ENCODE measurements at regions not wholly inside any gene's neighbourhood (a gene's known extent, or its start where the extent isn't known, plus 50 kb on each side); places are given as distances from the start of the nearest gene placed in this dataset.
"Not testable (repeated sequence)": the region's sequence is repeated elsewhere in the genome, so short reads cannot be mapped to it uniquely, and the experiment has no call there.

DNA sequence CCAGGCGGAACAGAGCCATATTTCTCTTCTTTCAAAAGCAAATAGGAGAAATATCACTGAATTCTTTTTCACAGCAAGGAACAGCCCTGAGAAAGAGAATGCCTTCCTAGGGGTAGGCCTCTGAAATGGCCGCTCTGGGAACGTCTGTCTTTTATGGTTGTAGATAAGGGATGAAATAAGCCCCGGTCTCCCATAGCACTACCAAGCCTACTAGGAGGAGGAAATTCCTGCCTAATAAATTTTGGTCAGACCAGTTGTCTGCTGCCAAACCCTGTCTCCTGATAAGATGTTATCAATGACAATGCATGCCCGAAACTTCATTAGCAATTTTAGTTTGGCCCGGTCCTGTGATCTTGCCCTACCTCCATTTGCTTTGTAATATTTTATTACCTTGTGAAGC lies 448.9 kb downstream of the ARL4A start:
- H3K4me2 ChIP-seq (ENCODE audit: low read length); RAD21 ChIA-PET (ENCODE audit: low non-redundant PET in 1 of 2, low total read pairs in 2 of 2, uncharacterized antibody in 2 of 2, unreplicated experiment in 2 of 2); H4K20me1 ChIP-seq (ENCODE audit: insufficient read depth); BruUV-seq (replicated peaks); H3K9me2 ChIP-seq (ENCODE audit: insufficient read depth); H2AFZ ChIP-seq (ENCODE audit: low read depth, low read length, poor library complexity, severe bottlenecking); H3K36me3 ChIP-seq (ENCODE audit: control insufficient read depth in 1 of 2, insufficient read depth in 2 of 2, low read length in 2 of 2); H3K9ac ChIP-seq (ENCODE audit: low read length); H3K27me3 ChIP-seq (ENCODE audit: insufficient read depth, low read length); ATAC-seq; H3K79me2 ChIP-seq (ENCODE audit: insufficient read depth, low read length); DNase-seq (ENCODE audit: low read depth, low spot score); intact Hi-C loops (cut with micrococcal nuclease); H3K4me3 ChIP-seq (replicated peaks in 1 of 2; ENCODE audit: low read depth in 1 of 2, low read length in 2 of 2); CTCF ChIA-PET; POLR2A ChIA-PET; H3K4me1 ChIP-seq (ENCODE audit: control insufficient read depth in 1 of 2, insufficient read depth in 2 of 2, low read length in 2 of 2); H3K9me3 ChIP-seq (ENCODE audit: control insufficient read depth in 1 of 2, insufficient read depth in 1 of 2, low read depth in 1 of 2, low read length in 2 of 2); H3K27ac ChIP-seq (ENCODE audit: low read depth, low read length): not testable (repeated sequence)

DNA sequence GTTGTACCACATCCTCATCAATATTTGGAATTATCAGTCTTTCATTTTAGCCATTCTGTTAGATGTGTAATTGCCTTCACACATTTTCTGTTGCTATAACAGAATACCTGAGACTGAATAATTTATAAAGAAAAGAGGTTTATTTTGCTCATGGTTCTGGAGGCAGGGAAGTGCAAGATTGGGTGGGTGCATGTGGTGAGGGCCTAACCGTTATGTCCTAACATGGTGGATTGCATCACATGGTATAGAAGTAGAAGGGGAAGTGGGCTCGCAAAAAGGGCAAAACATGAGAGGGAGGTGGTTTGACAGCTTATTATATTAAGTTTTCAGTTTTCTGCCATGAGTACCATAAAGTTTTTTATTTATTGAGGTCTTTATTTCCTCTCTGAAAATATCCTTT lies 452.0 kb downstream of the ARL4A start:
- intact Hi-C loops (cut with micrococcal nuclease) = no loop called here
- CTCF ChIA-PET = no interaction called here
- Histone ChIP-seq H3K9ac (ENCODE audit: low read length) (no peak overlapping the region), H3K4me2 (ENCODE audit: low read length) (no peak overlapping the region), H3K4me1 (ENCODE audit: control insufficient read depth in 1 of 2, insufficient read depth in 2 of 2, low read length in 2 of 2) (no peaks in the 10 kb centered on the region), H3K27me3 (ENCODE audit: insufficient read depth, low read length) (no peaks in the 10 kb centered on the region), H3K9me2 (ENCODE audit: insufficient read depth) (no peaks in the 10 kb centered on the region), H3K9me3 (ENCODE audit: control insufficient read depth in 1 of 2, insufficient read depth in 1 of 2, low read depth in 1 of 2, low read length in 2 of 2) (no peaks in the 10 kb centered on the region; a peak in 1 of 4 replicates), H3K79me2 (ENCODE audit: insufficient read depth, low read length) (no peaks in the 10 kb centered on the region), H2AFZ (ENCODE audit: low read depth, low read length, poor library complexity, severe bottlenecking) (no peak overlapping the region), H3K27ac (ENCODE audit: low read depth, low read length) (no peak overlapping the region), H4K20me1 (ENCODE audit: insufficient read depth) (no peaks in the 10 kb centered on the region; the same call in 1 of the 2 replicates), H3K36me3 (ENCODE audit: control insufficient read depth in 1 of 2, insufficient read depth in 2 of 2, low read length in 2 of 2) (no peaks in the 10 kb centered on the region), H3K4me3 (replicated peaks in 1 of 2; ENCODE audit: low read depth in 1 of 2, low read length in 2 of 2) (no peak overlapping the region)
- no TSS peak for BruUV-seq (replicated peaks)
- no peak for ATAC-seq
- TF ChIP-seq RAD21 (IDR thresholded peaks at IDR 0.05; ENCODE audit: low read depth) = no peak
- no peak for TF ChIP-seq SIN3A (IDR thresholded peaks at IDR 0.05; ENCODE audit: low read depth)
- TF ChIP-seq ELF1 (IDR thresholded peaks at IDR 0.05; ENCODE audit: borderline replicate concordance, low read depth) = no peak
- POLR2A ChIA-PET = no interaction called here
- no peak for DNase-seq (ENCODE audit: low read depth, low spot score)
- RAD21 ChIA-PET (ENCODE audit: low non-redundant PET in 1 of 2, low total read pairs in 2 of 2, uncharacterized antibody in 2 of 2, unreplicated experiment in 2 of 2) = no interaction called here

- CTCF ChIA-PET = interaction anchor here (1.5 kb wide), 1 partner anchor 458 kb away, joined by 3 read pairs; no protein-coding TSS in a partner anchor
- H3K9ac ChIP-seq (ENCODE audit: low read length) = no peak overlapping the region
- H3K4me2 ChIP-seq (ENCODE audit: low read length) = no peak overlapping the region
- H3K4me3 ChIP-seq (replicated peaks in 1 of 2; ENCODE audit: low read depth in 1 of 2, low read length in 2 of 2) = no peak overlapping the region
- no peaks in the 10 kb centered on the region for H3K4me1 ChIP-seq (ENCODE audit: control insufficient read depth in 1 of 2, insufficient read depth in 2 of 2, low read length in 2 of 2)
- H2AFZ ChIP-seq (ENCODE audit: low read depth, low read length, poor library complexity, severe bottlenecking) = no peak overlapping the region
- H3K9me2 ChIP-seq (ENCODE audit: insufficient read depth) = no peaks in the 10 kb centered on the region
- ATAC-seq (no peak), DNase-seq (ENCODE audit: low read depth, low spot score) (no peak)
- H3K36me3 ChIP-seq (ENCODE audit: control insufficient read depth in 1 of 2, insufficient read depth in 2 of 2, low read length in 2 of 2) = no peaks in the 10 kb centered on the region
- TF ChIP-seq CTCF (IDR thresholded peaks at IDR 0.05 in 2 of 3, conservative IDR thresholded peaks at IDR 0.05 in 1 of 3; ENCODE audit: borderline replicate concordance in 1 of 3, insufficient read depth in 1 of 3, low read depth in 2 of 3, low read length in 2 of 3) = no peak
- no peak for TF ChIP-seq SP1 (IDR thresholded peaks at IDR 0.05; ENCODE audit: low read depth)
- no peak for TF ChIP-seq POLR2AphosphoS5 (IDR thresholded peaks at IDR 0.05; ENCODE audit: low read depth, low read length)
- RAD21 ChIA-PET (ENCODE audit: low non-redundant PET in 1 of 2, low total read pairs in 2 of 2, uncharacterized antibody in 2 of 2, unreplicated experiment in 2 of 2) = no interaction called here
- no peak overlapping the region for H3K27ac ChIP-seq (ENCODE audit: low read depth, low read length)
- no peaks in the 10 kb centered on the region for H3K79me2 ChIP-seq (ENCODE audit: insufficient read depth, low read length)
- H3K9me3 ChIP-seq (ENCODE audit: control insufficient read depth in 1 of 2, insufficient read depth in 1 of 2, low read depth in 1 of 2, low read length in 2 of 2) = no peaks in the 10 kb centered on the region
- POLR2A ChIA-PET = no interaction called here
- no peaks in the 10 kb centered on the region for H3K27me3 ChIP-seq (ENCODE audit: insufficient read depth, low read length)
- no TSS peak for BruUV-seq (replicated peaks)
- no peaks in the 10 kb centered on the region; the same call in 1 of the 2 replicates for H4K20me1 ChIP-seq (ENCODE audit: insufficient read depth)
- intact Hi-C loops (cut with micrococcal nuclease) = no loop called here
Observed at GRCh38 chr7:13144673-13145072, 457.2 kb downstream of the ARL4A start.

Measured in HCT116 (cell line).